UCSD-AML1 (cell line): ENCODE measurements at regions not wholly inside any gene's neighbourhood (a gene's known extent, or its start where the extent isn't known, plus 50 kb on each side); places are given as distances from the start of the nearest gene placed in this dataset.
"Not testable (repeated sequence)": the region's sequence is repeated elsewhere in the genome, so short reads cannot be mapped to it uniquely, and the experiment has no call there.

Experiments used
- DNase-seq: peaks from one replicate; lab custom pipeline; 2025; ENCODE audit not compliant: unreplicated experiment; lab: John Stamatoyannopoulos, UW

- no peak for DNase-seq
These were observed 243.1 kb downstream of the ARL4A start for GRCh38 chr7:12930534-12930933.

GRCh38 chr7:12931465-12931864, 244.0 kb downstream of the ARL4A start:
- not testable (repeated sequence) for DNase-seq

DNA sequence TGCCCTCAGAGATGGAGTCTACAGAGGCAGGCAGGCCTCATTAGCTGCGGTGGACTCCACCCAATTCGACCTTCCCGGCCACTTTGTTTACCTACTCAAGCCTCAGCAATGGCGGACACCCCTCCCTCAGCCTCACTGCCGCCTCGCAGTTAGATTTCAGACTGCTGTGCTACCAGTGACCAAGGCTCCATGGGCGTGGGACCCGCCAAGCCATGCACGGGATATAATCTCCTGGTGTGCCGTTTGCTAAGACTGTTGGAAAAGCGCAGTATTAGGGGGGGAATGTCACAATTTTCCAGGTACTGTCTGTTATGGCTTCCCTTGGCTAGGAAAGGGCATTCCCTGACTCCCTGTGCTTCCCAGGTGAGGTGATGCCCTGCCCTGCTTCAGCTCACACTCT, 252.3 kb downstream of the ARL4A start:
- DNase-seq: no peak

DNA sequence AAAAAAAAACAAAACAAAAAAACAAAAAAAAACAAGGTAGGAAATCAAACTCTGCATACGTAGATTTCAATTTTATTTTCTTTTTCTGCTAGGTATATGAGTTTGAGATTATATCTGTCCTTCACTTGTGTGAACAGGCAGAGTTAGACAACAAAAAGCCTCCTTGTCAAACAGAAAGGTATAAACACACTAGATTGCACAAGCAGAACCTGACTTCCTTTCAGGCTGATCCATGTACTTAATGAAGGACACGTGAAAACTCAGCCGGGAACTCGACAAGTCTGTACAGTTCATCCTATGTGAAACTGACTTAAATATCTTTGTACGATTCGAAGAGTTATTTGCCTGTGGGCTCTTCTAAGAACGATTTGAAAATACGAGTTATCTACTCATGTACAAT, 254.1 kb downstream of the ARL4A start:
- DNase-seq: no peak

DNA sequence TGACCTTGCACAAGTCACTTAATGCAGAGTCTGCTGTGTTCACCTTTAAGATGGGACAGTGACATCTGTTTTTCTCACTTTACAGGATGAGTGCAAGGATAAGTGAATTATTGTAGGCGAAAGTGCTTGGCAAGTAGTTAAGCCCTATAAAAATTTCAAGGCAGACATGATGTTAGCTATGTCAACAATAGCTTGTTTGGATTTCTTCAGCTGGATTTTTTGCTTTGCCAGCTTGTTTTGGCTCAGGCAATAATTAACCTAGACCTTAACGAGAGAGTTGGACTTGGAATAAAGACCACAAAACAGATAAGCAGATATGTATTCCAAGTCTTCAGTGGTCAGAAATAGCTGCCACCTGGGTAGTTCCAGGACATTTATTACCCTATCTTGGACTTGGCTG, 255.2 kb downstream of the ARL4A start:
- DNase-seq: no peak

- no peak for DNase-seq
These were observed 256.3 kb downstream of the ARL4A start for GRCh38 chr7:12943781-12944180.

DNA sequence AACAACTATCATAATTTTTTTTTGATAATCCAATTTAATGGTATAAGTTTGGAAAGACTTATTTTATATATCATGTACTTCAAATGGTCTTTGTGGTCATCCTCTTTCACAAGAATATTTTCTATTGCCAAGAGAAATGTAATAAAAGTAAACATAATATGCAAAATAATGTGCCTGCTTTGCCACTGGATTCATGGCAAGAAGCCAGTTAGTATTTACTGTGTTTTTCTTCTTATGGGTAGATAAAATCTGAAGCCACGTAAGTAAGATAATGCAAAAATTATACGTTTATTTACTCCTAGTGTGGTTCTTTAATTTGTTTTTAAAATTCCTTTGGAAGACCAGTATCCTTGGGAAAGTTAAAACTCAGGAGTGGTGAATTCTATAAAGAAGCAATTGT, 258.5 kb downstream of the ARL4A start:
- no peak for DNase-seq

- DNase-seq: no peak
These were observed 260.0 kb downstream of the ARL4A start for GRCh38 chr7:12947465-12947864.

- no peak for DNase-seq
These were observed 261.9 kb downstream of the ARL4A start for GRCh38 chr7:12949060-12949931.

DNA sequence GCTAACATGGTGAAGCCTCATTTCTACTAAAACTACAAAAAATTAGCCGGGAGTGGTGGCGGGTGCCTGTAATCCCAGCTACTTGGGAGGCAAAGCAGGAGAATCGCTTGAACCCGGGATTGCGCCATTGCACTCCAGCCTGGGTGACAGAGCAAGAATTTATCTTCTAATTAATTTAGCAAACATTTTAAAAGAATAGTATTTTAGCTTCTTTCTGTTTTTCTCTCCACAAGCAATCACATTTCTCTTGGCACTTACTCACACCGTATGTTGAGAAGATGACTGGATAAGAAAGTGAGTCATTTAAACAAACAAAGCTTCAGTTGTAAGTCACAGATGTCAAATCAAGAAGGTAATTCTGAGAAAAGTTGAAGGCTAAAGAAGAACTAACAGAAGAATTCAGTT, 264.0 kb downstream of the ARL4A start:
- no peak for DNase-seq

DNA sequence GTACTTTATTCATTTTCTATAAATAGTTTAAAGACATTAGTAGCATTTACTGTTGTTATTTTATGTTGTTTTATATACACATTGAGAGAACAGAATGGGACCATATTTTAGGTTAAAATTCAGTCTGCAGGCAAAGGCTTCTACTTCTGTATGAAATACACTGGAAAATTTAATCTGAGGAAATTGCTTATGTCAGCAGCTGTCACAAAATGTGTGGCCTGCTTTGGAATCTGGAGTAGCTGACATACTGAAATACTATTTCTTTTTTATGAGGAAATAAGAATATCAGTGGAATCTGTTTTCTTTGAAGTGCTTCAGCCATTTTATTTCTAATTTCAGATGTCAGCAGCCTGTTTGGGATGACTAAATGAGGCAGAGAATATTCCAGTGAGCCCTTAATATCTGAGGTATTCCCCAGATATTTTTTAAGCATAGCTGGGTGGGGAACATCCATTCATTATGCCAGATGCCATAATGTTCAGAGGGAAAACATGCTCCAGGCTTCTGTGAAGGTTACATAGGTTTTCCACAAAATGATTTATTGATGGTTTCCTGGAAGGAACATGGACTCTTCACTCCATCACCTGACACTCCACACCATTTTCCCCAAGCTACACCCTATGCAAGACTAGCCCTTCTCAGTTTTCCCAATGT, 267.1 kb downstream of the ARL4A start:
- no peak for DNase-seq

DNA sequence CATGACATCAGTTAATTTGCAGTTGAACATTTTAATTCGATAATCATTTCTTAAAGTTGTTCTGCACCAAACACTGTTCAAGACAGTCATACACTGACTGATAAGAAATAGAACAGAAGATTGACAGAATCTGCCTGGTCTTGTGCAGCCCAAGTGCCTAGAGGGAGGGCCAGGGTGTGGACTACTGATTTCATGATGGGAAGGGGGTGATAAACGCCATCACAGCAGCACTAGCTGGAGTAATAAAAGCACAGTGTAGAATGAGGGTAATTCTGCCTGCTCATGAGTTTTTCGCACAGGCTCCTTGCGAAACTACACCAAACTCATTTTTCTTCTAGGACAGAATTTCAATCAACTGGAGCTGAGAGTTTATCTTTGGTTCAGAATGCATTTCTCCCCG, 270.1 kb downstream of the ARL4A start:
- no peak for DNase-seq

DNA sequence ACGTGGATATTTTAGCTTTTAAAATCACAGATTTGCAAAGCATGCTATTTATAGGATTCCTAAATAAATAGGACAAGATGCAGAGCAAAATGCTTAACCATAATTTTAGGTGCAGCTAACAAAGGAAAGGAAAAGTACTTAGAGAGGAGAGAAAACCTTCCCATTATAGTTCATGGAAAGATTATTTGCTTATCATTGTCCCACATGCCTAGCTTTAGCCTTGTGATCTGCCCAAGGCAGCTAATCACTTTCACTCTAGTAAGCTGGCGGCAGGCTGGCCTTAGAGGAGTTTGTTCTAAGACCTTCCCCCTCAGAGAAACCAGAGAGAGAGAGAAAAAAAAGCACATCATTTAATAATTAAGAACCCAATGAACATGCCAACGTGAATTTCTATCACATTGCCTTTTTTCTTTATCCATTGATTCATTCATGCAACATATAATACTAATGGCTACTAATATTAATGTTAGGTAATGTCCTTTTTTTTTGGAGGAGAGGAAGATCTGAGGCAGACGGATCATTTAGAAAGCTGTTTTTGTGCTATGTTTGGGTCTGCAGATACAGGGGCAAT, 274.6 kb downstream of the ARL4A start:
- no peak for DNase-seq

GRCh38 chr7:12963435-12963834, 276.0 kb downstream of the ARL4A start:
- no peak for DNase-seq

- no peak for DNase-seq
These were observed 277.4 kb downstream of the ARL4A start for GRCh38 chr7:12964836-12965235.

GRCh38 chr7:12965767-12966166, 278.3 kb downstream of the ARL4A start:
- DNase-seq: no peak

DNA sequence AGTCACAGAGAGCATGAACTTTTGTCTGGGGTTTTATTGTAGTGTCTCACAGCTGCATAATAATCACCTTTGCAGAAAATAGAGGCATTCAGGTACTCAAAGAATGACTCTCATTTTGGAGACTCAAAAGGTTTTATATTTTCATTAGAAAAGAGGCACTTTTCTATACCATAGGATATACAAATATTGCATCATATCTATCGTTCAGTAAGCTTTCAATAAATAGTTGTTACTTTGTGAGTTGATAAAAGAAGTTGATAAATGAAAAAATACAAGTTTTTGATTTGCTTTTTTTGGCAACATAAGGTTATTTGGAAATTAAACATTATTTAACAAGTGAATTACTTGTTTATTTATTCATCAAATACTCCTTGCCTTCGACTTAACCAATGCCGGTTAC, 279.9 kb downstream of the ARL4A start:
- DNase-seq: no peak

DNA sequence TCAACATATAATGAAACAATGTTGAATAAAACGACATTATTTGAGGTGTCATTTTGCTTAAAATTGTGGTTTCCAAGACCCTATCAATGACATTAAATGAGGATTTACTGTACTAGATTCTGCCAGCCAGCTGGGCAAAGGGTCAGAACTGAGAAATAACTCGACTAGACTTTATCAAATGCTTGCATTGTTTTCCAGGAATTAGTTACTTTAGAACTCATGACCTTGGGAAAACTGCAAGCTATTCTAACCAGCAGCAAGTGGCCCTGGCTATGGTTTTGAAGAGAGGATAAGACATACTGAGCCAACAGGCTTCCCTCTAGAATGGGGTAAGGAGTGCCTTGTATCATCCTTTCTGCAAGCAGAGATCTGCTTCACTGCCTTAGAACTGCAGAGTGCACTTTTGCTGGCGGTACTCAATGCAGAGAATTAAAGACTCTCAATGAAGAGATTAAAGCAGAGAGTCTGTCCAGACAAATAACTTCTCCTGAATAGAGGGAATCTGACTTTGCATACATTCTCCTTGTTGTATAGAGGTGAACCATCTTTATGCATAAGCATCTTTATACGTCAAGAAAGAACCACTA, 281.5 kb downstream of the ARL4A start:
- DNase-seq: no peak

GRCh38 chr7:12970626-12971025, 283.2 kb downstream of the ARL4A start:
- no peak for DNase-seq

DNA sequence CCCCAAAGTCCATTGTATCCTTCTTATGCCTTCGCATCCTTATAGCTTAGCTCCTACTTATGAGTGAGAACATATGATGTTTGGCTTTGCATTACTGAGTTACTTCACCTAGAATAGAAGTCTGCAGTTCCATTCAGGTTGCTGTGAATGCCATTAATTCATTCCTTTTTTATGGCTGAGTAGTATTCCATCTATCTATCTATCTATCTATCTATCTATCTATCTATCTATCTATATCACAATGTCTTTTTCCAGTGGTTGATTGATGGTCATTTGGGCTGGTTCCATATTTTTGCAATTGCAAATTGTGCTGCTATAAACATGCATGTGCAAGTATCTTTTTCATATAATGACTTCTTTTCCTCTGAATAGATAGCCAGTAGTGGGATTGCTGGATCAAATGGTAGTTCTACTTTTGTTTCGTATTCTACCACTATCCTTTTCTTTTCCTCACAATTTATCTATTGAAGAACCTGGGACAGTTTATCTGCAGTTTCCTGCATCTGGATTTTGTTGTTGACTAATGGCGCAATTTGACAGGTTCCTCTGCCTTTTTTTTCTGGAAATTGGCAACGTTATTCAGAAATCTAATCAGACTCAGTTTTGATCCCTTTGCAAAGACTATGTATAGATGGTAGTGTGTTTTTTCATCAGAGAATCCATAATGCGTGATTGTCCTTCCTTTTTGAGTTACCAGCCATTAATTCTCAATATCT, 287.2 kb downstream of the ARL4A start:
- DNase-seq: no peak

- no peak for DNase-seq
These were observed 288.0 kb downstream of the ARL4A start for GRCh38 chr7:12975412-12975811.
